Tibial artery (tissue), 4 donors: ENCODE measurements at regions not wholly inside any gene's neighbourhood (a gene's known extent, or its start where the extent isn't known, plus 50 kb on each side); places are given as distances from the start of the nearest gene placed in this dataset.

Experiments
- DNase-seq, 2 donors: peaks; one replicate each; pipeline ENCODE4 v3.0.0-alpha.2; 2019
- H3K27ac ChIP-seq, 2 donors: fragments of 200-600 bp; sonication (generic) in 1 of 2; 1 replicate in 1 of 2; 2 replicates in 1 of 2; pipeline ENCODE4 v1.5.1; 2018 to 2019; ENCODE audit warnings: mild to moderate bottlenecking in 1 of 2
- H3K27me3 ChIP-seq, 2 donors: fragments of 200-600 bp; sonication (generic) in 1 of 2; one replicate each; pipeline versions ENCODE4 v1.5.1 to v1.6.0; 2016 to 2019
- H3K36me3 ChIP-seq, 3 donors: fragments of 200-600 bp; sonication (generic) in 2 of 3; one replicate each; pipeline ENCODE4 v1.5.1; 2016 to 2019; ENCODE audit warnings: mild to moderate bottlenecking in 2 of 3
- H3K4me1 ChIP-seq, 4 donors: fragments of 200-600 bp; sonication (generic) in 2 of 4; 1 replicate in 3 of 4; 2 replicates in 1 of 4; pipeline ENCODE4 v1.5.1; 2016 to 2019
- H3K4me3 ChIP-seq, 2 donors: fragments of 200-600 bp; sonication (generic) in 1 of 2; 1 replicate in 1 of 2; 2 replicates in 1 of 2; pipeline ENCODE4 v1.5.1; 2018 to 2019; ENCODE audit warnings: mild to moderate bottlenecking in 2 of 2
- H3K9me3 ChIP-seq, 3 donors: fragments of 200-600 bp; sonication (generic) in 1 of 3; one replicate each; pipeline ENCODE4 v1.5.1; 2016 to 2019
- CTCF ChIP-seq, 2 experiments: fragments of 200-600 bp in 1 of 2; fragments of 450-650 bp in 1 of 2; IDR thresholded peaks; one replicate each; pipeline ENCODE4 v1.5.1; 2017 to 2019; ENCODE audit warnings: antibody characterized with exemption in 2 of 2, mild to moderate bottlenecking in 1 of 2, moderate library complexity in 1 of 2
- intact Hi-C: fragments of 100-400 bp; cut with DNase I; formaldehyde crosslinking; loops from one replicate; pipeline ENCODE4 v1.15.0; 2023; ENCODE audit warnings: low total_unique reads

GRCh38 chr21:25127811-25128210 lies 479.5 kb downstream of the MRPL39 start:
- Histone ChIP-seq H3K27me3 (no peaks in the 10 kb centered on the region), H3K4me3 (no peak overlapping the region), H3K9me3 (no peaks in the 10 kb centered on the region), H3K27ac (no peak overlapping the region), H3K4me1 (no peaks in the 10 kb centered on the region), H3K36me3 (no peaks in the 10 kb centered on the region)
- DNase-seq, result no peak
- TF ChIP-seq CTCF (IDR thresholded peaks at IDR 0.05), result no peak
- intact Hi-C loops, result no loop called here

GRCh38 chr21:25127007-25127406 lies 480.3 kb downstream of the MRPL39 start:
- Histone ChIP-seq H3K4me3 (no peak overlapping the region), H3K36me3 (no peaks in the 10 kb centered on the region)

GRCh38 chr21:25126564-25126963 lies 480.7 kb downstream of the MRPL39 start:
- Histone ChIP-seq H3K4me1 (no peaks in the 10 kb centered on the region), H3K4me3 (no peak overlapping the region), H3K27me3 (no peaks in the 10 kb centered on the region), H3K9me3 (no peaks in the 10 kb centered on the region), H3K27ac (no peak overlapping the region), H3K36me3 (no peaks in the 10 kb centered on the region)
- intact Hi-C loops, result no loop called here
- TF ChIP-seq CTCF (IDR thresholded peaks at IDR 0.05), result no peak
- DNase-seq, result no peak

More at GRCh38 chr21:25127007-25127406, 480.3 kb downstream of the MRPL39 start:
- no peaks in the 10 kb centered on the region for H3K27me3 ChIP-seq
- intact Hi-C loops, result no loop called here
- H3K27ac ChIP-seq, result no peak overlapping the region
- TF ChIP-seq CTCF (IDR thresholded peaks at IDR 0.05), result no peak
- H3K9me3 ChIP-seq, result no peaks in the 10 kb centered on the region
- DNase-seq, result no peak
- H3K4me1 ChIP-seq, result no peaks in the 10 kb centered on the region

DNA sequence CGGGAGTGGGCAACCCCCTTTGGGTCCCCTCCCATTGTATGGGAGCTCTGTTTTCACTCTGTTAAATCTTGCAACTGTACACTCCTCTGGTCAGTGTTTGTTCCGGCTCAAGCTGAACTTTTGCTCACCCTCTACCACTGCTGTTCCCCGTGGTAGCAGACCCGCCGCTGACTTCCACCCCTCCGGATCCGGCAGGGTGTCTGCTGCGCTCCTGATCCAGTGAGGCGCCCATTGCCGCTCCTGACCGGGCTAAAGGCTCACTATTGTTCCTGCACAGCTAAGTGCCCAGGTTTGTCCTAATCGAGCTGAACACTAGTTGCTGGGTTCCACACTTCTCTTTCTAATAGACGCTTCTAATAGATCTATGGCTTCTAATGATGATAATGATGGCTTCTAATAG lies 488.6 kb downstream of the MRPL39 start:
- Histone ChIP-seq H3K27ac (no peak overlapping the region), H3K27me3 (no peaks in the 10 kb centered on the region), H3K36me3 (no peaks in the 10 kb centered on the region), H3K9me3 (no peaks in the 10 kb centered on the region), H3K4me1 (no peaks in the 10 kb centered on the region), H3K4me3 (no peak overlapping the region)
- no peak for TF ChIP-seq CTCF (IDR thresholded peaks at IDR 0.05)
- no peak for DNase-seq
- intact Hi-C loops, result no loop called here

DNA sequence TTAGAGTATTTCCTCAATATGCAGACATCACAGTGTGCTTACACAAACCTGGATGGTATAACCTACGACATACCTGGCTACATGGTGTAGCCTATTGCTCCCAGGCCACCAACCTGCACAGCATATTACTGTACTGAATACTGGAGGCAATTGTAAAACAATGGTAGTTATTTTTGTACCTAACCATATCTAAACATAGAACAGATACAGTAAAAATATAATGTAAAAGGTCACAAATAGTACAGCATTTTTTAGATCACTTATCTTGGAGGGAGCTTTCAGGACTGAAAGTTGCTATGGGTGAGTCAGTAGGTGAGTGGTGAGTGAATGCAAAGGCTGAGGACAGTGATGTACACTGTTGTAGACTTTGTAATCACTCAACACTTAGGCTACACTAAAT lies 492.3 kb downstream of the MRPL39 start:
- H3K9me3 ChIP-seq, result no peaks in the 10 kb centered on the region
- no peak for TF ChIP-seq CTCF (IDR thresholded peaks at IDR 0.05)
- no peak for DNase-seq
- H3K27me3 ChIP-seq, result no peaks in the 10 kb centered on the region
- no peaks in the 10 kb centered on the region for H3K36me3 ChIP-seq
- H3K4me3 ChIP-seq, result no peak overlapping the region
- no peak overlapping the region for H3K27ac ChIP-seq
- intact Hi-C loops, result no loop called here
- no peaks in the 10 kb centered on the region for H3K4me1 ChIP-seq

GRCh38 chr21:25107708-25108107 lies 499.6 kb downstream of the MRPL39 start:
- intact Hi-C loops, result no loop called here
- Histone ChIP-seq H3K27ac (no peak overlapping the region), H3K9me3 (no peaks in the 10 kb centered on the region), H3K36me3 (no peaks in the 10 kb centered on the region), H3K4me1 (no peaks in the 10 kb centered on the region), H3K4me3 (no peak overlapping the region), H3K27me3 (no peaks in the 10 kb centered on the region)
- no peak for TF ChIP-seq CTCF (IDR thresholded peaks at IDR 0.05)
- DNase-seq, result no peak
